ENCODE measurements at regions not wholly inside any gene's neighbourhood (a gene's known extent, or its start where the extent isn't known, plus 50 kb on each side); places are given as distances from the start of the nearest gene placed in this dataset.

- H3K27me3 ChIP-seq: no peaks in the 10 kb centered on the region
- H3K36me3 ChIP-seq: no peaks in the 10 kb centered on the region
- no peaks in the 10 kb centered on the region for H3K9me3 ChIP-seq (ENCODE audit: low read depth)
- DNase-seq (ENCODE audit: low read depth in 1 of 2, low spot score in 1 of 2): no peak
- no peak overlapping the region for H3K4me3 ChIP-seq
- TF ChIP-seq CTCF (IDR thresholded peaks at IDR 0.05; ENCODE audit: low read depth, low read length): no peak
- H3K27ac ChIP-seq: no peak overlapping the region
- no peaks in the 10 kb centered on the region for H3K4me1 ChIP-seq (ENCODE audit: low read depth)
Measured at GRCh38 chrX:146243041-146243440, 425.4 kb downstream of the SLITRK2 start.

GRCh38 chrX:146259207-146259606, 441.6 kb downstream of the SLITRK2 start:
- Histone ChIP-seq H3K9me3 (ENCODE audit: low read depth) (peaks cover 3% of the 10 kb centered on the region), H3K4me1 (ENCODE audit: low read depth) (no peaks in the 10 kb centered on the region), H3K27ac (no peak overlapping the region), H3K4me3 (no peak overlapping the region), H3K27me3 (no peaks in the 10 kb centered on the region), H3K36me3 (no peaks in the 10 kb centered on the region)
- DNase-seq (ENCODE audit: low read depth in 1 of 2, low spot score in 1 of 2): no peak
- no peak for TF ChIP-seq CTCF (IDR thresholded peaks at IDR 0.05; ENCODE audit: low read depth, low read length)

- peaks cover 3% of the 10 kb centered on the region for H3K9me3 ChIP-seq (ENCODE audit: low read depth)
- H3K4me3 ChIP-seq: no peak overlapping the region
- DNase-seq (ENCODE audit: low read depth in 1 of 2, low spot score in 1 of 2): no peak
- no peaks in the 10 kb centered on the region for H3K4me1 ChIP-seq (ENCODE audit: low read depth)
- H3K36me3 ChIP-seq: no peaks in the 10 kb centered on the region
- no peak overlapping the region for H3K27ac ChIP-seq
- no peaks in the 10 kb centered on the region for H3K27me3 ChIP-seq
- no peak for TF ChIP-seq CTCF (IDR thresholded peaks at IDR 0.05; ENCODE audit: low read depth, low read length)
Measured at GRCh38 chrX:146264763-146265375, 447.2 kb downstream of the SLITRK2 start.

- no peak for TF ChIP-seq CTCF (IDR thresholded peaks at IDR 0.05; ENCODE audit: low read depth, low read length)
- Histone ChIP-seq H3K27ac (no peak overlapping the region), H3K36me3 (no peaks in the 10 kb centered on the region), H3K27me3 (no peaks in the 10 kb centered on the region), H3K4me1 (ENCODE audit: low read depth) (no peaks in the 10 kb centered on the region), H3K4me3 (no peak overlapping the region), H3K9me3 (ENCODE audit: low read depth) (no peaks in the 10 kb centered on the region)
- DNase-seq (ENCODE audit: low read depth in 1 of 2, low spot score in 1 of 2): peak in 1 of 2 donors; percentile 23
Measured at GRCh38 chrX:146278381-146278780, 460.8 kb downstream of the SLITRK2 start.
